GM23338 (cell line): ENCODE measurements at regions not wholly inside any gene's neighbourhood (a gene's known extent, or its start where the extent isn't known, plus 50 kb on each side); places are given as distances from the start of the nearest gene placed in this dataset.

Experiments used
- ATAC-seq: fragments of 200-7000 bp; cut with Tn5 transposase; 3 replicates; pipeline ENCODE4 v1.9.1; 2020
- DNase-seq: peaks from one replicate; pipeline ENCODE4 v3.0.0-alpha.2; 2015; ENCODE audit warnings: low spot score
- H2AFZ ChIP-seq: fragments of 200-600 bp; sonication (generic); 2 replicates; pipeline ENCODE4 v1.8.0; 2016; ENCODE audit warnings: antibody characterized with exemption, mild to moderate bottlenecking, moderate library complexity
- H3F3A ChIP-seq: fragments of 200-600 bp; sonication (generic); replicated peaks from 2 replicates; pipeline ENCODE4 v1.8.0; 2017; ENCODE audit warnings: antibody characterized with exemption, mixed run types, low read depth
- H3K27ac ChIP-seq: fragments of 200-600 bp; sonication (generic); 2 replicates; pipeline ENCODE4 v1.6.1; 2016; ENCODE audit warnings: low read depth
- H3K27me3 ChIP-seq: fragments of 200-600 bp; sonication (generic); 2 replicates; pipeline ENCODE4 v1.8.0; 2016; ENCODE audit warnings: mild to moderate bottlenecking, mixed run types, moderate library complexity; ENCODE audit not compliant: insufficient read depth
- H3K36me3 ChIP-seq: fragments of 200-600 bp; sonication (generic); 2 replicates; pipeline ENCODE4 v1.8.0; 2016; ENCODE audit warnings: mild to moderate bottlenecking; ENCODE audit not compliant: insufficient read depth
- H3K4me1 ChIP-seq: fragments of 200-600 bp; sonication (generic); 2 replicates; pipeline ENCODE4 v1.8.0; 2016; ENCODE audit warnings: mild to moderate bottlenecking, moderate library complexity; ENCODE audit not compliant: insufficient read depth
- H3K4me2 ChIP-seq: fragments of 200-600 bp; sonication (generic); 2 replicates; pipeline ENCODE4 v1.7.1; 2017; ENCODE audit warnings: mixed run types
- H3K4me3 ChIP-seq: fragments of 200-600 bp; sonication (generic); 2 replicates; pipeline ENCODE4 v1.6.1; 2016; ENCODE audit warnings: mixed run types
- H3K79me2 ChIP-seq: fragments of 200-600 bp; sonication (generic); replicated peaks from 2 replicates; pipeline ENCODE4 v1.8.0; 2017; ENCODE audit warnings: mild to moderate bottlenecking; ENCODE audit not compliant: insufficient read depth
- H3K9me2 ChIP-seq: fragments of 200-600 bp; sonication (generic); 2 replicates; pipeline ENCODE4 v1.8.0; 2017; ENCODE audit not compliant: insufficient read depth
- H4K20me1 ChIP-seq: fragments of 200-600 bp; sonication (generic); replicated peaks from 2 replicates; pipeline ENCODE4 v1.8.0; 2017; ENCODE audit warnings: mild to moderate bottlenecking; ENCODE audit not compliant: insufficient read depth
- H3K27ac Mint-ChIP-seq: 2 replicates; pipeline ENCODE4 v1.8.0; 2020; ENCODE audit warnings: inconsistent platforms, mild to moderate bottlenecking, moderate library complexity, mixed read lengths
- H3K27me3 Mint-ChIP-seq: 3 replicates; pipeline ENCODE4 v1.8.0; 2022; ENCODE audit warnings: low read depth, mild to moderate bottlenecking, moderate library complexity, mixed read lengths, inconsistent platforms; ENCODE audit not compliant: insufficient read depth, poor library complexity
- H3K36me3 Mint-ChIP-seq: 3 replicates; pipeline ENCODE4 v1.8.0; 2021; ENCODE audit warnings: low read depth, mild to moderate bottlenecking, inconsistent platforms, moderate library complexity, mixed read lengths
- H3K4me1 Mint-ChIP-seq: 3 replicates; pipeline ENCODE4 v1.8.0; 2020; ENCODE audit warnings: mild to moderate bottlenecking, inconsistent platforms, mixed read lengths
- H3K4me3 Mint-ChIP-seq: 3 replicates; pipeline ENCODE4 v1.8.0; 2021; ENCODE audit warnings: moderate library complexity, mild to moderate bottlenecking, inconsistent platforms, mixed read lengths
- H3K9me3 Mint-ChIP-seq: 3 replicates; pipeline ENCODE4 v1.8.0; 2020; ENCODE audit warnings: moderate library complexity, mild to moderate bottlenecking, inconsistent platforms, mixed read lengths
- CREB1 ChIP-seq: fragments of 250-450 bp; sonication (Bioruptor Pico); IDR thresholded peaks from 2 replicates; pipeline ENCODE4 v1.5.0; 2020; ENCODE audit warnings: low read depth, mild to moderate bottlenecking, moderate library complexity
- CTCF ChIP-seq, 2 experiments: fragments of 200-600 bp in 1 of 2; sonication (generic) in 1 of 2; conservative IDR thresholded peaks; 2 replicates each; pipeline versions ENCODE4 v1.5.1 to v1.6.1; 2016 to 2017; ENCODE audit warnings: antibody characterized with exemption in 2 of 2, low read depth in 2 of 2, mild to moderate bottlenecking in 2 of 2, moderate library complexity in 1 of 2
- ETS1 ChIP-seq: IDR thresholded peaks from 2 replicates; pipeline ENCODE4 v1.6.1; 2016; ENCODE audit warnings: antibody characterized with exemption
- JUNB ChIP-seq: IDR thresholded peaks from one replicate; pipeline ENCODE4 v1.6.1; 2016; ENCODE audit warnings: antibody characterized with exemption; ENCODE audit not compliant: unreplicated experiment
- NANOG ChIP-seq: IDR thresholded peaks from 2 replicates; pipeline ENCODE4 v1.6.1; 2016; ENCODE audit warnings: antibody characterized with exemption, borderline replicate concordance
- POLR2AphosphoS5 ChIP-seq: IDR thresholded peaks from 2 replicates; pipeline ENCODE4 v1.6.1; 2016; ENCODE audit warnings: antibody characterized with exemption, low read depth
- STAT1 ChIP-seq: IDR thresholded peaks from one replicate; pipeline ENCODE4 v1.6.1; 2016; ENCODE audit warnings: antibody characterized with exemption; ENCODE audit not compliant: unreplicated experiment
- ZNF114 ChIP-seq: fragments of 250-450 bp; sonication (Bioruptor Pico); IDR thresholded peaks from 2 replicates; pipeline ENCODE4 v1.5.0; 2020; ENCODE audit warnings: mild to moderate bottlenecking, moderate library complexity
- ZNF331 ChIP-seq: fragments of 250-450 bp; sonication (Bioruptor Pico); IDR thresholded peaks from 2 replicates; pipeline ENCODE4 v1.5.0; 2020; ENCODE audit warnings: low read depth, mild to moderate bottlenecking, moderate library complexity
- ZNF462 ChIP-seq: fragments of 250-450 bp; sonication (Bioruptor Pico); IDR thresholded peaks from 2 replicates; pipeline ENCODE4 v1.5.0; 2020; ENCODE audit warnings: mild to moderate bottlenecking, moderate library complexity

GRCh38 chr11:130737041-130737830, 179.0 kb downstream of the SNX19 start (continued):
- TF ChIP-seq ETS1 = no peak
- no peak for TF ChIP-seq ZNF114 (CRISPR knock-in tag)
- TF ChIP-seq JUNB = no peak
- TF ChIP-seq CTCF (conservative IDR thresholded peaks at IDR 0.05; ENCODE audit: low read depth in 2 of 2) = no peak
- no peak for TF ChIP-seq NANOG
- no peak for TF ChIP-seq ZNF331 (CRISPR knock-in tag)
- no peak for TF ChIP-seq STAT1

- Mint-ChIP-seq H3K36me3 (peaks cover 7% of the 10 kb centered on the region; the same call in 2 of the 3 replicates), H3K9me3 (peaks cover 18% of the 10 kb centered on the region), H3K4me1 (peaks cover 8% of the 10 kb centered on the region; the same call in 2 of the 3 replicates), H3K4me3 (no peak overlapping the region), H3K27ac (no peak overlapping the region), H3K27me3 (no peaks in the 10 kb centered on the region)
- no peaks in the 10 kb centered on the region for H3K27me3 ChIP-seq
- H3F3A ChIP-seq = no peaks in the 10 kb centered on the region
- 0 out of 2 replicates have a peak, but pooled peaks cover 6% of the 10 kb centered on the region for H3K4me1 ChIP-seq
- H3K27ac ChIP-seq = no peak overlapping the region
- H3K4me3 ChIP-seq = no peak overlapping the region
- no peak overlapping the region for H3K4me2 ChIP-seq
- no peak for ATAC-seq
- H3K36me3 ChIP-seq = peaks cover 4% of the 10 kb centered on the region; the same call in 1 of the 2 replicates
- no peak for DNase-seq
- H3K9me2 ChIP-seq = peaks cover 10% of the 10 kb centered on the region
- peak overlapping the region; percentile 64; the same call in 1 of the 2 replicates for H2AFZ ChIP-seq
- H4K20me1 ChIP-seq = no peaks in the 10 kb centered on the region
- H3K79me2 ChIP-seq = no peaks in the 10 kb centered on the region
- no peak for TF ChIP-seq POLR2AphosphoS5
- TF ChIP-seq ZNF462 = no peak
- no peak for TF ChIP-seq CTCF (conservative IDR thresholded peaks at IDR 0.05; ENCODE audit: low read depth in 2 of 2)
- no peak for TF ChIP-seq JUNB
- no peak for TF ChIP-seq CREB1 (CRISPR knock-in tag)
- no peak for TF ChIP-seq ETS1
- TF ChIP-seq NANOG = no peak
- TF ChIP-seq ZNF114 (CRISPR knock-in tag) = no peak
Measured at GRCh38 chr11:130737866-130738431, 178.3 kb downstream of the SNX19 start.
